GM23338 (cell line): ENCODE measurements at regions not wholly inside any gene's neighbourhood (a gene's known extent, or its start where the extent isn't known, plus 50 kb on each side); places are given as distances from the start of the nearest gene placed in this dataset.

Experiments used
- ATAC-seq: fragments of 200-7000 bp; cut with Tn5 transposase; 3 replicates; pipeline ENCODE4 v1.9.1; 2020
- DNase-seq: peaks from one replicate; pipeline ENCODE4 v3.0.0-alpha.2; 2015; ENCODE audit warnings: low spot score
- H2AFZ ChIP-seq: fragments of 200-600 bp; sonication (generic); 2 replicates; pipeline ENCODE4 v1.8.0; 2016; ENCODE audit warnings: antibody characterized with exemption, mild to moderate bottlenecking, moderate library complexity
- H3F3A ChIP-seq: fragments of 200-600 bp; sonication (generic); replicated peaks from 2 replicates; pipeline ENCODE4 v1.8.0; 2017; ENCODE audit warnings: antibody characterized with exemption, mixed run types, low read depth
- H3K27ac ChIP-seq: fragments of 200-600 bp; sonication (generic); 2 replicates; pipeline ENCODE4 v1.6.1; 2016; ENCODE audit warnings: low read depth
- H3K27me3 ChIP-seq: fragments of 200-600 bp; sonication (generic); 2 replicates; pipeline ENCODE4 v1.8.0; 2016; ENCODE audit warnings: mild to moderate bottlenecking, mixed run types, moderate library complexity; ENCODE audit not compliant: insufficient read depth
- H3K36me3 ChIP-seq: fragments of 200-600 bp; sonication (generic); 2 replicates; pipeline ENCODE4 v1.8.0; 2016; ENCODE audit warnings: mild to moderate bottlenecking; ENCODE audit not compliant: insufficient read depth
- H3K4me1 ChIP-seq: fragments of 200-600 bp; sonication (generic); 2 replicates; pipeline ENCODE4 v1.8.0; 2016; ENCODE audit warnings: mild to moderate bottlenecking, moderate library complexity; ENCODE audit not compliant: insufficient read depth
- H3K4me2 ChIP-seq: fragments of 200-600 bp; sonication (generic); 2 replicates; pipeline ENCODE4 v1.7.1; 2017; ENCODE audit warnings: mixed run types
- H3K4me3 ChIP-seq: fragments of 200-600 bp; sonication (generic); 2 replicates; pipeline ENCODE4 v1.6.1; 2016; ENCODE audit warnings: mixed run types
- H3K79me2 ChIP-seq: fragments of 200-600 bp; sonication (generic); replicated peaks from 2 replicates; pipeline ENCODE4 v1.8.0; 2017; ENCODE audit warnings: mild to moderate bottlenecking; ENCODE audit not compliant: insufficient read depth
- H3K9me2 ChIP-seq: fragments of 200-600 bp; sonication (generic); 2 replicates; pipeline ENCODE4 v1.8.0; 2017; ENCODE audit not compliant: insufficient read depth
- H4K20me1 ChIP-seq: fragments of 200-600 bp; sonication (generic); replicated peaks from 2 replicates; pipeline ENCODE4 v1.8.0; 2017; ENCODE audit warnings: mild to moderate bottlenecking; ENCODE audit not compliant: insufficient read depth
- H3K27ac Mint-ChIP-seq: 2 replicates; pipeline ENCODE4 v1.8.0; 2020; ENCODE audit warnings: inconsistent platforms, mild to moderate bottlenecking, moderate library complexity, mixed read lengths
- H3K27me3 Mint-ChIP-seq: 3 replicates; pipeline ENCODE4 v1.8.0; 2022; ENCODE audit warnings: low read depth, mild to moderate bottlenecking, moderate library complexity, mixed read lengths, inconsistent platforms; ENCODE audit not compliant: insufficient read depth, poor library complexity
- H3K36me3 Mint-ChIP-seq: 3 replicates; pipeline ENCODE4 v1.8.0; 2021; ENCODE audit warnings: low read depth, mild to moderate bottlenecking, inconsistent platforms, moderate library complexity, mixed read lengths
- H3K4me1 Mint-ChIP-seq: 3 replicates; pipeline ENCODE4 v1.8.0; 2020; ENCODE audit warnings: mild to moderate bottlenecking, inconsistent platforms, mixed read lengths
- H3K4me3 Mint-ChIP-seq: 3 replicates; pipeline ENCODE4 v1.8.0; 2021; ENCODE audit warnings: moderate library complexity, mild to moderate bottlenecking, inconsistent platforms, mixed read lengths
- H3K9me3 Mint-ChIP-seq: 3 replicates; pipeline ENCODE4 v1.8.0; 2020; ENCODE audit warnings: moderate library complexity, mild to moderate bottlenecking, inconsistent platforms, mixed read lengths
- CREB1 ChIP-seq: fragments of 250-450 bp; sonication (Bioruptor Pico); IDR thresholded peaks from 2 replicates; pipeline ENCODE4 v1.5.0; 2020; ENCODE audit warnings: low read depth, mild to moderate bottlenecking, moderate library complexity
- EZH2 ChIP-seq: fragments of 200-600 bp; sonication (generic); IDR thresholded peaks from one replicate; pipeline ENCODE4 v1.8.0; 2017; ENCODE audit warnings: antibody characterized with exemption, mild to moderate bottlenecking, low read depth; ENCODE audit not compliant: unreplicated experiment
- EZH2phosphoT487 ChIP-seq: fragments of 200-600 bp; sonication (generic); IDR thresholded peaks from one replicate; pipeline ENCODE4 v1.8.1; 2018; ENCODE audit warnings: antibody characterized with exemption; ENCODE audit not compliant: unreplicated experiment
- NANOG ChIP-seq: IDR thresholded peaks from 2 replicates; pipeline ENCODE4 v1.6.1; 2016; ENCODE audit warnings: antibody characterized with exemption, borderline replicate concordance
- POLR2AphosphoS5 ChIP-seq: IDR thresholded peaks from 2 replicates; pipeline ENCODE4 v1.6.1; 2016; ENCODE audit warnings: antibody characterized with exemption, low read depth
- ZNF114 ChIP-seq: fragments of 250-450 bp; sonication (Bioruptor Pico); IDR thresholded peaks from 2 replicates; pipeline ENCODE4 v1.5.0; 2020; ENCODE audit warnings: mild to moderate bottlenecking, moderate library complexity
- TF ChIP-seq, protein P1 (sequence below): IDR thresholded peaks from 2 replicates; pipeline ENCODE4 v1.6.1; 2016; ENCODE audit warnings: antibody characterized with exemption
- TF ChIP-seq, protein P2 (sequence below), 2 experiments: fragments of 200-600 bp in 1 of 2; sonication (generic) in 1 of 2; conservative IDR thresholded peaks; 2 replicates each; pipeline versions ENCODE4 v1.5.1 to v1.6.1; 2016 to 2017; ENCODE audit warnings: antibody characterized with exemption in 2 of 2, low read depth in 2 of 2, mild to moderate bottlenecking in 2 of 2, moderate library complexity in 1 of 2
- TF ChIP-seq, protein P3 (sequence below): IDR thresholded peaks from one replicate; pipeline ENCODE4 v1.6.1; 2018; ENCODE audit warnings: antibody characterized with exemption; ENCODE audit not compliant: unreplicated experiment

DNA sequence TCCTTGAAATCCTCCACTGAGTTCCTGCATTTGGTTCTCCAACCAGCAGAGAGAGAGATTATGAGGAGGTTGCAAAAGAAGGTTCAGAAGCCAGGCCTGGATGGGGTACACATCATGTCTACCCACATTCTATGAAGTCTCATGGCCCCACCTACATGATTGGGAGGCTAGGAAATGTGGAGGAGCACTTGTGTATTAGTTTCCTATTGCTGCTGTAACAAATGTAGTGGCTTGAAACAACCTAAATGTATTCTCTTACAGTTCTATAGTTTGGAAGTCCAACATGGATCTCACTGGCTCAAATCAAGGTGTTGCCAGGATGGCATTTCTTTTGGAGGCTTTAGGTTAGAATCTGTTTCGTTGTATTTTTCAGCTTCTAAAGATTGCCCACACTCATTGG is 134.2 kb upstream of the ZNF648 start:
- Histone ChIP-seq H3K4me1 (no peaks in the 10 kb centered on the region), H3K4me2 (no peak overlapping the region), H3F3A (no peaks in the 10 kb centered on the region), H2AFZ (no peak overlapping the region), H3K79me2 (no peaks in the 10 kb centered on the region), H4K20me1 (no peaks in the 10 kb centered on the region), H3K4me3 (no peak overlapping the region), H3K27ac (no peak overlapping the region), H3K36me3 (no peaks in the 10 kb centered on the region), H3K27me3 (no peaks in the 10 kb centered on the region), H3K9me2 (no peaks in the 10 kb centered on the region; the same call in 1 of the 2 replicates)
- no peak for DNase-seq
- Mint-ChIP-seq H3K27ac (no peak overlapping the region), H3K36me3 (no peaks in the 10 kb centered on the region), H3K4me1 (no peaks in the 10 kb centered on the region; the same call in 2 of the 3 replicates), H3K4me3 (no peak overlapping the region), H3K9me3 (no peaks in the 10 kb centered on the region), H3K27me3 (peaks cover 2% of the 10 kb centered on the region)
- no peak for TF ChIP-seq CREB1
- TF ChIP-seq, protein P1, sequence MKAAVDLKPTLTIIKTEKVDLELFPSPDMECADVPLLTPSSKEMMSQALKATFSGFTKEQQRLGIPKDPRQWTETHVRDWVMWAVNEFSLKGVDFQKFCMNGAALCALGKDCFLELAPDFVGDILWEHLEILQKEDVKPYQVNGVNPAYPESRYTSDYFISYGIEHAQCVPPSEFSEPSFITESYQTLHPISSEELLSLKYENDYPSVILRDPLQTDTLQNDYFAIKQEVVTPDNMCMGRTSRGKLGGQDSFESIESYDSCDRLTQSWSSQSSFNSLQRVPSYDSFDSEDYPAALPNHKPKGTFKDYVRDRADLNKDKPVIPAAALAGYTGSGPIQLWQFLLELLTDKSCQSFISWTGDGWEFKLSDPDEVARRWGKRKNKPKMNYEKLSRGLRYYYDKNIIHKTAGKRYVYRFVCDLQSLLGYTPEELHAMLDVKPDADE = no peak
- no peak for ATAC-seq

DNA sequence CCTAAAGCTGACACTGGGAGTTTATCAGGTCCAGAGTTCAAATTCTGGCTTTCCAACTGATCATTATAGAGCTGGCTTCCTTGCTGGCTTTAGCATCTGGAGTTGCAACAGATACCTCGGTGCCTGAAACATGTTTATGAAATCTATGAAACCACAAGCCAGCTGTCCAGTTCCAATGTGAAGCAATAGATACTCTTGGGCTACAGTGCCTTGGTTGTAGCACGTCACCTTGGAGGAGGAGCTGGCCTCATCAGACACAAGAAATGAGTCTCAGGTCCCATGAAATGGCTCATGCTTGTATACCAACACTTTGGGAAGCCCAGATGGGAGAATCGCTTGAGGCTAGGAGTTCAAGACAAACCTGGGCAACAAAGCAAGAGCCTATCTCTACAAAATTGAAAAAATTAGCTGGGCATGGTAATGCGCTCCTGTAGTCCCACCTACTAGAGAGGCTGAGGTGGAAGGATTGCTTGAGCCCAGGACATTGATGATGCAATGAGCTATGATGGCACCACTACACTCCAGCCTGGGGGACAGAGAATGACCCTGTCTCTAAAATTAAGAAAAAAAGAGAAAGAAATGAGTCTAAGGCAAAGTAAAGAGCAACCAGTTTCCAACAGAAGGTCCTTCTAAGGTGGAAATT is 132.5 kb upstream of the ZNF648 start:
- no peaks in the 10 kb centered on the region for H3K36me3 ChIP-seq
- Mint-ChIP-seq H3K4me3 (no peak overlapping the region), H3K27ac (no peak overlapping the region), H3K9me3 (no peaks in the 10 kb centered on the region), H3K36me3 (no peaks in the 10 kb centered on the region), H3K27me3 (peaks cover 2% of the 10 kb centered on the region), H3K4me1 (no peaks in the 10 kb centered on the region; the same call in 2 of the 3 replicates)
- no peak overlapping the region for H3K27ac ChIP-seq
- H3K79me2 ChIP-seq = no peaks in the 10 kb centered on the region
- TF ChIP-seq NANOG (no peak), EZH2phosphoT487 (no peak), EZH2 (no peak), POLR2AphosphoS5 (no peak), ZNF114 (no peak)
- TF ChIP-seq, protein P2, sequence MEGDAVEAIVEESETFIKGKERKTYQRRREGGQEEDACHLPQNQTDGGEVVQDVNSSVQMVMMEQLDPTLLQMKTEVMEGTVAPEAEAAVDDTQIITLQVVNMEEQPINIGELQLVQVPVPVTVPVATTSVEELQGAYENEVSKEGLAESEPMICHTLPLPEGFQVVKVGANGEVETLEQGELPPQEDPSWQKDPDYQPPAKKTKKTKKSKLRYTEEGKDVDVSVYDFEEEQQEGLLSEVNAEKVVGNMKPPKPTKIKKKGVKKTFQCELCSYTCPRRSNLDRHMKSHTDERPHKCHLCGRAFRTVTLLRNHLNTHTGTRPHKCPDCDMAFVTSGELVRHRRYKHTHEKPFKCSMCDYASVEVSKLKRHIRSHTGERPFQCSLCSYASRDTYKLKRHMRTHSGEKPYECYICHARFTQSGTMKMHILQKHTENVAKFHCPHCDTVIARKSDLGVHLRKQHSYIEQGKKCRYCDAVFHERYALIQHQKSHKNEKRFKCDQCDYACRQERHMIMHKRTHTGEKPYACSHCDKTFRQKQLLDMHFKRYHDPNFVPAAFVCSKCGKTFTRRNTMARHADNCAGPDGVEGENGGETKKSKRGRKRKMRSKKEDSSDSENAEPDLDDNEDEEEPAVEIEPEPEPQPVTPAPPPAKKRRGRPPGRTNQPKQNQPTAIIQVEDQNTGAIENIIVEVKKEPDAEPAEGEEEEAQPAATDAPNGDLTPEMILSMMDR (conservative IDR thresholded peaks at IDR 0.05; ENCODE audit: low read depth in 2 of 2) = no peak
- TF ChIP-seq, protein P3, sequence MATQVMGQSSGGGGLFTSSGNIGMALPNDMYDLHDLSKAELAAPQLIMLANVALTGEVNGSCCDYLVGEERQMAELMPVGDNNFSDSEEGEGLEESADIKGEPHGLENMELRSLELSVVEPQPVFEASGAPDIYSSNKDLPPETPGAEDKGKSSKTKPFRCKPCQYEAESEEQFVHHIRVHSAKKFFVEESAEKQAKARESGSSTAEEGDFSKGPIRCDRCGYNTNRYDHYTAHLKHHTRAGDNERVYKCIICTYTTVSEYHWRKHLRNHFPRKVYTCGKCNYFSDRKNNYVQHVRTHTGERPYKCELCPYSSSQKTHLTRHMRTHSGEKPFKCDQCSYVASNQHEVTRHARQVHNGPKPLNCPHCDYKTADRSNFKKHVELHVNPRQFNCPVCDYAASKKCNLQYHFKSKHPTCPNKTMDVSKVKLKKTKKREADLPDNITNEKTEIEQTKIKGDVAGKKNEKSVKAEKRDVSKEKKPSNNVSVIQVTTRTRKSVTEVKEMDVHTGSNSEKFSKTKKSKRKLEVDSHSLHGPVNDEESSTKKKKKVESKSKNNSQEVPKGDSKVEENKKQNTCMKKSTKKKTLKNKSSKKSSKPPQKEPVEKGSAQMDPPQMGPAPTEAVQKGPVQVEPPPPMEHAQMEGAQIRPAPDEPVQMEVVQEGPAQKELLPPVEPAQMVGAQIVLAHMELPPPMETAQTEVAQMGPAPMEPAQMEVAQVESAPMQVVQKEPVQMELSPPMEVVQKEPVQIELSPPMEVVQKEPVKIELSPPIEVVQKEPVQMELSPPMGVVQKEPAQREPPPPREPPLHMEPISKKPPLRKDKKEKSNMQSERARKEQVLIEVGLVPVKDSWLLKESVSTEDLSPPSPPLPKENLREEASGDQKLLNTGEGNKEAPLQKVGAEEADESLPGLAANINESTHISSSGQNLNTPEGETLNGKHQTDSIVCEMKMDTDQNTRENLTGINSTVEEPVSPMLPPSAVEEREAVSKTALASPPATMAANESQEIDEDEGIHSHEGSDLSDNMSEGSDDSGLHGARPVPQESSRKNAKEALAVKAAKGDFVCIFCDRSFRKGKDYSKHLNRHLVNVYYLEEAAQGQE = no peak
- no peak for ATAC-seq
- H3K4me1 ChIP-seq = no peaks in the 10 kb centered on the region
- no peaks in the 10 kb centered on the region for H3K27me3 ChIP-seq
- no peaks in the 10 kb centered on the region for H3F3A ChIP-seq
- H2AFZ ChIP-seq = no peak overlapping the region
- no peak for DNase-seq
- H3K4me2 ChIP-seq = no peak overlapping the region
- H3K4me3 ChIP-seq = no peak overlapping the region
- H3K9me2 ChIP-seq = peaks cover 2% of the 10 kb centered on the region; the same call in 1 of the 2 replicates
- H4K20me1 ChIP-seq = no peaks in the 10 kb centered on the region
